ENCODE measurements at regions not wholly inside any gene's neighbourhood (a gene's known extent, or its start where the extent isn't known, plus 50 kb on each side); places are given as distances from the start of the nearest gene placed in this dataset.

GRCh38 chr10:86579883-86580520 lies 58.4 kb upstream of the WAPL start:
- H3K4me3 Mint-ChIP-seq (ENCODE audit: low read depth, unreplicated experiment), result no peak overlapping the region
- TF ChIP-seq CTCF (IDR thresholded peaks at IDR 0.05; ENCODE audit: unreplicated experiment), result no peak
- DNase-seq, result no peak
- no peaks in the 10 kb centered on the region for H3K4me1 Mint-ChIP-seq (ENCODE audit: low read depth, unreplicated experiment)
- CTCF ChIA-PET, result no interaction called here
- intact Hi-C loops (cut with micrococcal nuclease; ENCODE audit: unreplicated experiment), result loop anchor here (10.0 kb wide), 1 partner anchor 315 kb away; no protein-coding TSS in a partner anchor
- no peaks in the 10 kb centered on the region for H3K9me3 Mint-ChIP-seq (ENCODE audit: low read depth, unreplicated experiment)
- H3K36me3 Mint-ChIP-seq (ENCODE audit: insufficient read depth, unreplicated experiment), result no peaks in the 10 kb centered on the region
- no TSS peak for BruUV-seq (replicated peaks)
- H3K27me3 Mint-ChIP-seq (ENCODE audit: unreplicated experiment), result no peaks in the 10 kb centered on the region
- no peak overlapping the region for H3K27ac Mint-ChIP-seq (ENCODE audit: unreplicated experiment)

- no peak for TF ChIP-seq CTCF (IDR thresholded peaks at IDR 0.05; ENCODE audit: unreplicated experiment)
- no peak overlapping the region for H3K27ac Mint-ChIP-seq (ENCODE audit: unreplicated experiment)
- H3K27me3 Mint-ChIP-seq (ENCODE audit: unreplicated experiment), result no peaks in the 10 kb centered on the region
Observed at GRCh38 chr10:86580521-86580891, 58.9 kb upstream of the WAPL start.

GRCh38 chr10:86583983-86584382 lies 62.4 kb upstream of the WAPL start:
- Mint-ChIP-seq H3K4me3 (ENCODE audit: low read depth, unreplicated experiment) (no peak overlapping the region), H3K9me3 (ENCODE audit: low read depth, unreplicated experiment) (no peaks in the 10 kb centered on the region), H3K36me3 (ENCODE audit: insufficient read depth, unreplicated experiment) (no peaks in the 10 kb centered on the region), H3K27ac (ENCODE audit: unreplicated experiment) (no peak overlapping the region), H3K4me1 (ENCODE audit: low read depth, unreplicated experiment) (no peaks in the 10 kb centered on the region), H3K27me3 (ENCODE audit: unreplicated experiment) (no peaks in the 10 kb centered on the region)
- no TSS peak for BruUV-seq (replicated peaks)
- no peak for TF ChIP-seq CTCF (IDR thresholded peaks at IDR 0.05; ENCODE audit: unreplicated experiment)
- CTCF ChIA-PET, result interaction anchor here (1.5 kb wide), 1 partner anchor 170 kb away, joined by 4 read pairs; no protein-coding TSS in a partner anchor
- DNase-seq, result no peak
- intact Hi-C loops (cut with micrococcal nuclease; ENCODE audit: unreplicated experiment), result loop anchor here (10.0 kb wide), 1 partner anchor 319 kb away; no protein-coding TSS in a partner anchor

More at GRCh38 chr10:86580521-86580891, 58.9 kb upstream of the WAPL start:
- H3K36me3 Mint-ChIP-seq (ENCODE audit: insufficient read depth, unreplicated experiment), result no peaks in the 10 kb centered on the region
- CTCF ChIA-PET, result no interaction called here
- BruUV-seq (replicated peaks), result no TSS peak
- H3K9me3 Mint-ChIP-seq (ENCODE audit: low read depth, unreplicated experiment), result no peaks in the 10 kb centered on the region
- intact Hi-C loops (cut with micrococcal nuclease; ENCODE audit: unreplicated experiment), result loop anchor here (10.0 kb wide), 1 partner anchor 316 kb away; no protein-coding TSS in a partner anchor
- H3K4me1 Mint-ChIP-seq (ENCODE audit: low read depth, unreplicated experiment), result no peaks in the 10 kb centered on the region
- no peak for DNase-seq
- no peak overlapping the region for H3K4me3 Mint-ChIP-seq (ENCODE audit: low read depth, unreplicated experiment)

- no TSS peak for BruUV-seq (replicated peaks)
- H3K4me1 Mint-ChIP-seq (ENCODE audit: low read depth, unreplicated experiment), result no peaks in the 10 kb centered on the region
- CTCF ChIA-PET, result interaction anchor here (0.6 to 1.5 kb wide), 8 partner anchors 64 to 1964 kb away, joined by 3 to 15 read pairs (median 4); partner anchors contain the start of gene WAPL
- peak; percentile 72 for DNase-seq
- H3K27ac Mint-ChIP-seq (ENCODE audit: unreplicated experiment), result no peak overlapping the region
- no peak overlapping the region for H3K4me3 Mint-ChIP-seq (ENCODE audit: low read depth, unreplicated experiment)
- no peaks in the 10 kb centered on the region for H3K9me3 Mint-ChIP-seq (ENCODE audit: low read depth, unreplicated experiment)
- H3K36me3 Mint-ChIP-seq (ENCODE audit: insufficient read depth, unreplicated experiment), result no peaks in the 10 kb centered on the region
- intact Hi-C loops (cut with micrococcal nuclease; ENCODE audit: unreplicated experiment), result loop anchor here (1.0 to 10.0 kb wide), 3 partner anchors 62 to 320 kb away; no protein-coding TSS in a partner anchor
- TF ChIP-seq CTCF (IDR thresholded peaks at IDR 0.05; ENCODE audit: unreplicated experiment), result peak; percentile 80
- H3K27me3 Mint-ChIP-seq (ENCODE audit: unreplicated experiment), result no peaks in the 10 kb centered on the region
Observed at GRCh38 chr10:86585037-86585929, 63.7 kb upstream of the WAPL start.
